ENCODE measurements at regions not wholly inside any gene's neighbourhood (a gene's known extent, or its start where the extent isn't known, plus 50 kb on each side); places are given as distances from the start of the nearest gene placed in this dataset.

GRCh38 chr16:9447195-9447551 is 355.7 kb downstream of the HAPSTR1 start:
- BruUV-seq (replicated peaks), result no TSS peak
- ATAC-seq, result no peak
- TF ChIP-seq NFIX (CRISPR knock-in tag; IDR thresholded peaks at IDR 0.05; ENCODE audit: low read depth), result no peak
- TF ChIP-seq BACH1 (tag; IDR thresholded peaks at IDR 0.05), result no peak
- TF ChIP-seq, protein P1, sequence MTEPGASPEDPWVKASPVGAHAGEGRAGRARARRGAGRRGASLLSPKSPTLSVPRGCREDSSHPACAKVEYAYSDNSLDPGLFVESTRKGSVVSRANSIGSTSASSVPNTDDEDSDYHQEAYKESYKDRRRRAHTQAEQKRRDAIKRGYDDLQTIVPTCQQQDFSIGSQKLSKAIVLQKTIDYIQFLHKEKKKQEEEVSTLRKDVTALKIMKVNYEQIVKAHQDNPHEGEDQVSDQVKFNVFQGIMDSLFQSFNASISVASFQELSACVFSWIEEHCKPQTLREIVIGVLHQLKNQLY (CRISPR knock-in tag; conservative IDR thresholded peaks at IDR 0.05), result no peak
- no peak for TF ChIP-seq RERE (CRISPR knock-in tag; IDR thresholded peaks at IDR 0.05; ENCODE audit: borderline replicate concordance)
- TF ChIP-seq ZNF184 (CRISPR knock-in tag; IDR thresholded peaks at IDR 0.05), result no peak
- TF ChIP-seq REST (IDR thresholded peaks at IDR 0.05; ENCODE audit: borderline replicate concordance), result no peak
- TF ChIP-seq REST (CRISPR knock-in tag; IDR thresholded peaks at IDR 0.05; ENCODE audit: low read depth), result no peak
- no peak for TF ChIP-seq PKNOX1 (IDR thresholded peaks at IDR 0.05)

More at GRCh38 chr16:9447195-9447551, 355.7 kb downstream of the HAPSTR1 start:
- CTCF ChIA-PET (ENCODE audit: low intra/inter-chr PET ratio), result no interaction called here
- no peak overlapping the region for H3K4me3 ChIP-seq
- H3K9me3 ChIP-seq (replicated peaks; ENCODE audit: control insufficient read depth, insufficient read depth, low read depth, low read length), result no peaks in the 10 kb centered on the region
- no peaks in the 10 kb centered on the region for H3K36me3 ChIP-seq (ENCODE audit: control insufficient read depth, insufficient read depth, low read length)
- H2AFZ ChIP-seq (ENCODE audit: low read depth, low read length), result no peak overlapping the region
- peaks cover 2 to 4% of the 10 kb centered on the region in 2 experiments; a peak in 1 of 5 replicates for H3K27me3 ChIP-seq (ENCODE audit: control insufficient read depth in 2 of 2, insufficient read depth in 2 of 2, low read length in 2 of 2)
- no peak overlapping the region for H3K4me2 ChIP-seq (ENCODE audit: insufficient read depth, low read length)
- no peak overlapping the region for H3K27ac ChIP-seq (ENCODE audit: extremely low read depth, low read depth, low read length)
- H4K20me1 ChIP-seq (replicated peaks; ENCODE audit: control insufficient read depth, insufficient read depth, low read length), result no peaks in the 10 kb centered on the region
- DNase-seq (ENCODE audit: extremely low read depth in 1 of 4, low spot score in 3 of 4) (no peak), FAIRE-seq (no peak)
- H3K79me2 ChIP-seq (ENCODE audit: control insufficient read depth, insufficient read depth, low read length), result no peaks in the 10 kb centered on the region
- in situ Hi-C loops (cut with MboI), result no loop called here
- H3K9ac ChIP-seq (ENCODE audit: insufficient read depth in 1 of 2, low read depth in 2 of 2, low read length in 2 of 2), result no peak overlapping the region
- no peaks in the 10 kb centered on the region for H3K9me1 ChIP-seq (ENCODE audit: control insufficient read depth, insufficient read depth, low read length)
- intact Hi-C loops (cut with micrococcal nuclease), result no loop called here
- 0% methylated on average over 2 of the region's 2 CpGs for WGBS (ENCODE audit: insufficient coverage, low coverage, missing lambda C conversion rate)
- POLR2A ChIA-PET, result no interaction called here
- H3K4me1 ChIP-seq (replicated peaks in 1 of 2; ENCODE audit: control insufficient read depth in 2 of 2, insufficient read depth in 2 of 2, low read length in 2 of 2), result no peaks in the 10 kb centered on the region
